ENCODE measurements at regions not wholly inside any gene's neighbourhood (a gene's known extent, or its start where the extent isn't known, plus 50 kb on each side); places are given as distances from the start of the nearest gene placed in this dataset.

DNA sequence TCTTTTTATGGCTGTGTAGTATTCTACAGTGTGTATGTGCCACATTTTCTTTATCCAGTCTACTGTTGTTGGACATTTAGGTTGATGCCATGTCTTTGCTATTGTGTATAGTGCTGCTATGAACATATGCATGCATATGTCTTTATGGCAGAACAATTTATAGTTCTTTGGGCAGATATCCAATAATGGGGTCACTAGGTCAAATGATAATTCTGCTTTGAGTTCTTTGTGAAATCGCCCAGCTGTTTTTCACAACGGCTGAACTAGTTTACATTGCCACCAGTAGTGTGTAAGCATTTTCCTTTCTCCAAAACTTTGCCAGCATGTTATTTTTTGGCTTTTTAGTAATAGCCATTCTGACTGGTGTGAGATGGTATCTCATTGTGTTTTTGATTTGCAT lies 214.8 kb upstream of the TMEM229A start:
- TF ChIP-seq POLR2A (IDR thresholded peaks at IDR 0.05) = no peak
- TF ChIP-seq, protein P1, sequence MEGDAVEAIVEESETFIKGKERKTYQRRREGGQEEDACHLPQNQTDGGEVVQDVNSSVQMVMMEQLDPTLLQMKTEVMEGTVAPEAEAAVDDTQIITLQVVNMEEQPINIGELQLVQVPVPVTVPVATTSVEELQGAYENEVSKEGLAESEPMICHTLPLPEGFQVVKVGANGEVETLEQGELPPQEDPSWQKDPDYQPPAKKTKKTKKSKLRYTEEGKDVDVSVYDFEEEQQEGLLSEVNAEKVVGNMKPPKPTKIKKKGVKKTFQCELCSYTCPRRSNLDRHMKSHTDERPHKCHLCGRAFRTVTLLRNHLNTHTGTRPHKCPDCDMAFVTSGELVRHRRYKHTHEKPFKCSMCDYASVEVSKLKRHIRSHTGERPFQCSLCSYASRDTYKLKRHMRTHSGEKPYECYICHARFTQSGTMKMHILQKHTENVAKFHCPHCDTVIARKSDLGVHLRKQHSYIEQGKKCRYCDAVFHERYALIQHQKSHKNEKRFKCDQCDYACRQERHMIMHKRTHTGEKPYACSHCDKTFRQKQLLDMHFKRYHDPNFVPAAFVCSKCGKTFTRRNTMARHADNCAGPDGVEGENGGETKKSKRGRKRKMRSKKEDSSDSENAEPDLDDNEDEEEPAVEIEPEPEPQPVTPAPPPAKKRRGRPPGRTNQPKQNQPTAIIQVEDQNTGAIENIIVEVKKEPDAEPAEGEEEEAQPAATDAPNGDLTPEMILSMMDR (IDR thresholded peaks at IDR 0.05 in 4 of 5, conservative IDR thresholded peaks at IDR 0.05 in 1 of 5) = no peak
